Amniotic stem cell (primary cell): ENCODE measurements at regions not wholly inside any gene's neighbourhood (a gene's known extent, or its start where the extent isn't known, plus 50 kb on each side); places are given as distances from the start of the nearest gene placed in this dataset.
"Not testable (repeated sequence)": the region's sequence is repeated elsewhere in the genome, so short reads cannot be mapped to it uniquely, and the experiment has no call there.

ENCODE experiments used
- DNase-seq: peaks from one replicate; lab custom pipeline; 2025; lab: John Stamatoyannopoulos, UW

DNA sequence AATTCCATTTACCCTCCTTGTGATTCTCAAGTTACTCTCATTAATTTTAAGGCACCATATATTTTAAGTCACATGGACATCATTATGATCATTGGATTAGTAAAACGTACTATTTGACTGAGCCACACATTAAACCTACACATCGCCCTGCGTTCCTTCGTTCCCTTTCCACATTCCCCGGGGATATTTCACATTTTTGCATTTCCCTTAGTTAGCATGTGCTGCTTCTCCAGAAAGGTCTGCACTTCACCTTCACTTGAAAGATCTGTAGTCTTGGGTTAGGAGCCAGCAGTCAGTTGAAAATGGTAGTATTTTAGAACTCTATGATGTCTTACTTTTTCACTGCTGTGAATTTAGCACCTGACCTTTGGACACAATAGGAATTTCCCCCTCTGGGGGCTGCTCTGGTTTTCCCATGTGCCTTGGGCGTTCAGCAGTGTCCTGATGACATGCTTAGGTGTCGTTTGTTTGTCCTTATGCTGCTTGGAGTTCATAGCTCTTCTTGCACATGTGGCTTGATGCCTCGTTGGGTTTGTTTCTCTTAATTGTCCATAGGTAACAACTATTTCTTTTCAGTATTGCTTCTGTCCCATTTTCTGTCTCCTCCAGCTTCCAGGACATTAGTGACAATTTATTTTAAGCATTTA lies 56.9 kb upstream of the NBPF20 start:
- not testable (repeated sequence) for DNase-seq

GRCh38 chr1:145475962-145476361 lies 50.6 kb upstream of the NBPF20 start:
- DNase-seq = not testable (repeated sequence)

DNA sequence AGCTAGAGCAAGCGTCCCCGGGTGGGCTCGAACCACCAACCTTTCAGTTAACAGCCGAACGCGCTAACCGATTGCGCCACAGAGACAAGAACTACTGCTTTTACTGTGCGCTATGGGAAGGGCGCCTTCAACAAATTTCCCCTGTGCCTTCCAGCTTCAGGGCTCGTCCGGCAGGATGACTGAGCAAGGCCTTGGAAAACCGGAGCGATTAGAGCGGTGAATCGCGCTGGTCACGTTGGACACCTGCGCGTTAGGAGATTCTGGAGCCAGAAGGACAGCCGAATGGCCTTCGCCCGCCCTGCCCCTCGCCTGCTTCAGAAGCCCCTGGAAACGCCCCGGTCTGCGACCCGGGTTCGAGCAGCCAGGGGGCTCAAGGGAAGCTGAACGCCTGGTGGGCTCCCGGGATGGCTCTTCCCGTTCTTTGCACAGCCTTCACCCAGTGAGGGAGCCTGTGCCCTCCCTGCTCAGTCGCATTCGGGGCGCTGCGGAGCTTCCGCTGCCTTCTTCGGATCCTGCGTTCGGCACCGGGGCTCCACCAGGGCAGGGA lies 50.0 kb upstream of the NBPF20 start:
- not testable (repeated sequence) for DNase-seq
